SH-SY5Y (cell line): ENCODE measurements at regions not wholly inside any gene's neighbourhood (a gene's known extent, or its start where the extent isn't known, plus 50 kb on each side); places are given as distances from the start of the nearest gene placed in this dataset.

Source experiments
- GATA2 ChIP-seq: IDR thresholded peaks from 2 replicates; pipeline ENCODE4 v1.6.1; 2011; ENCODE audit warnings: mild to moderate bottlenecking, low read depth, low read length
- GATA3 ChIP-seq: IDR thresholded peaks from 2 replicates; pipeline ENCODE4 v1.6.1; 2011; ENCODE audit warnings: low read depth, mild to moderate bottlenecking, low read length, moderate library complexity

DNA sequence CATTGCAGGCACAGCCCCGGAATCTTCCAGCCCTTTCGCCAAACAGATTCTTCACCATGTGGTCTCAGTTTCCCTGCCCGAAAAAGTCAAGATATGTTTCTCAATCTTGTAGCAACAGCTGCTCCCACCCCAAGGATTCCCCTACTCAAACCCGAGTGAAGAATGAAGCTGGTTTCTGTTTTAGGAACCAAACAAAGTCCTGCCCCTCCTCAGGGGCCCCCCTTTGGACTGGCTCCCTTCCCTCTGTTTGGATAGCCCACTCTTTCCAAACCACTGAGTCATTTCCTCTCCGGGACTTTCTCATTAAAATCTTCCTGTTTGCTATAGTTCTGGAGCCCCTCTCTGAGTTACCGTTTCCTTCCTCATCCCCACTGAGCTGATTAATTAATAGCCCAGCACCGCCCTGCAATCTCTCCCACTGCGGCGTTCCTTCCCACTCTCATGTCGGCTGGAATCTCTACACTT lies 100.9 kb downstream of the TSEN15 start:
- TF ChIP-seq GATA3 (no peak), GATA2 (no peak)
